SU-DHL-6 (cell line): ENCODE measurements at regions not wholly inside any gene's neighbourhood (a gene's known extent, or its start where the extent isn't known, plus 50 kb on each side); places are given as distances from the start of the nearest gene placed in this dataset.

Experiments used
- CTCF ChIP-seq: fragments of 200-600 bp; sonication (generic); IDR thresholded peaks from one replicate; pipeline ENCODE4 v1.5.1; 2017; ENCODE audit warnings: antibody characterized with exemption, mild to moderate bottlenecking, low read length, moderate library complexity; ENCODE audit not compliant: insufficient read depth, poor library complexity, severe bottlenecking
- EZH2phosphoT487 ChIP-seq: fragments of 200-600 bp; sonication (generic), shearing (Covaris generic); conservative IDR thresholded peaks from 2 replicates; pipeline ENCODE4 v1.6.1; 2018; ENCODE audit warnings: mild to moderate bottlenecking, antibody characterized with exemption, low read length, moderate library complexity, mixed read lengths

GRCh38 chr15:60250316-60250715, 147.5 kb downstream of the ANXA2 start:
- TF ChIP-seq CTCF (no peak), EZH2phosphoT487 (no peak)
